ENCODE measurements at regions not wholly inside any gene's neighbourhood (a gene's known extent, or its start where the extent isn't known, plus 50 kb on each side); places are given as distances from the start of the nearest gene placed in this dataset.

- H3K9me3 ChIP-seq = no peaks in the 10 kb centered on the region
- H3K27ac ChIP-seq = no peak overlapping the region
- WGBS, 3 donors = 37 to 61% (median 41%) methylated on average over 7 of the region's 7 CpGs
- no peaks in the 10 kb centered on the region for H3K36me3 ChIP-seq
- intact Hi-C loops (cut with DNase I) = no loop called here
- no peak overlapping the region for H3K4me3 ChIP-seq
- TF ChIP-seq CTCF (IDR thresholded peaks at IDR 0.05) (no peak), POLR2A (IDR thresholded peaks at IDR 0.05) (no peak), EP300 (IDR thresholded peaks at IDR 0.05) (no peak)
- H3K4me1 ChIP-seq (ENCODE audit: insufficient read depth) = no peaks in the 10 kb centered on the region
- no peak for DNase-seq
- no peaks in the 10 kb centered on the region for H3K27me3 ChIP-seq
These were observed 1254.6 kb upstream of the CELF2 start for GRCh38 chr10:9762966-9763656.

- H3K4me1 ChIP-seq (ENCODE audit: insufficient read depth) = no peaks in the 10 kb centered on the region
- TF ChIP-seq CTCF (IDR thresholded peaks at IDR 0.05) = no peak
- TF ChIP-seq EP300 (IDR thresholded peaks at IDR 0.05) = no peak
- TF ChIP-seq POLR2A (IDR thresholded peaks at IDR 0.05) = no peak
- H3K27me3 ChIP-seq = no peaks in the 10 kb centered on the region
- no peaks in the 10 kb centered on the region for H3K36me3 ChIP-seq
- no peaks in the 10 kb centered on the region for H3K9me3 ChIP-seq
- H3K27ac ChIP-seq = no peak overlapping the region
- DNase-seq = no peak
- intact Hi-C loops (cut with DNase I) = no loop called here
- H3K4me3 ChIP-seq = no peak overlapping the region
These were observed 1250.9 kb upstream of the CELF2 start for GRCh38 chr10:9766762-9767161.

GRCh38 chr10:9781666-9782065 lies 1236.0 kb upstream of the CELF2 start:
- no peaks in the 10 kb centered on the region for H3K36me3 ChIP-seq
- 44 to 62% (median 46%) methylated on average over 2 of the region's 2 CpGs for WGBS, 3 donors
- DNase-seq = no peak

GRCh38 chr10:9786101-9786500 lies 1231.6 kb upstream of the CELF2 start:
- Histone ChIP-seq H3K27ac (no peak overlapping the region), H3K4me1 (ENCODE audit: insufficient read depth) (no peaks in the 10 kb centered on the region), H3K27me3 (no peaks in the 10 kb centered on the region), H3K9me3 (no peaks in the 10 kb centered on the region), H3K36me3 (no peaks in the 10 kb centered on the region), H3K4me3 (no peak overlapping the region)
- intact Hi-C loops (cut with DNase I) = no loop called here
- no peak for DNase-seq
- no peak for TF ChIP-seq CTCF (IDR thresholded peaks at IDR 0.05)
- no peak for TF ChIP-seq EP300 (IDR thresholded peaks at IDR 0.05)
- TF ChIP-seq POLR2A (IDR thresholded peaks at IDR 0.05) = no peak
- 78 to 96% (median 91%) methylated on average over 1 of the region's 1 CpG for WGBS, 3 donors

More at GRCh38 chr10:9781666-9782065, 1236.0 kb upstream of the CELF2 start:
- no peaks in the 10 kb centered on the region for H3K27me3 ChIP-seq
- no peak overlapping the region for H3K27ac ChIP-seq
- no peaks in the 10 kb centered on the region for H3K9me3 ChIP-seq
- H3K4me3 ChIP-seq = no peak overlapping the region
- TF ChIP-seq CTCF (IDR thresholded peaks at IDR 0.05) = no peak
- TF ChIP-seq POLR2A (IDR thresholded peaks at IDR 0.05) = no peak
- TF ChIP-seq EP300 (IDR thresholded peaks at IDR 0.05) = no peak
- intact Hi-C loops (cut with DNase I) = no loop called here
- H3K4me1 ChIP-seq (ENCODE audit: insufficient read depth) = no peaks in the 10 kb centered on the region
